Left lung (tissue), 4 donors: ENCODE measurements at regions not wholly inside any gene's neighbourhood (a gene's known extent, or its start where the extent isn't known, plus 50 kb on each side); places are given as distances from the start of the nearest gene placed in this dataset.
A peak's percentile ranks its signal among the peaks of the same experiment; 100 is the strongest.

Experiments
- ATAC-seq: fragments of 200-7000 bp; cut with Tn5 transposase; one replicate; pipeline ENCODE4 v1.9.1; 2020; ENCODE audit warnings: moderate library complexity
- DNase-seq, 4 donors: peaks; one replicate each; pipeline ENCODE4 v3.0.0-alpha.2; 2013 to 2020
- H3K27ac ChIP-seq, 2 donors: fragments of 200-600 bp; sonication (generic) in 1 of 2; one replicate each; pipeline versions ENCODE4 v1.5.0 to v1.8.0; 2020 to 2021
- H3K27me3 ChIP-seq, 2 donors: fragments of 200-600 bp; sonication (generic) in 1 of 2; one replicate each; pipeline versions ENCODE4 v1.5.0 to v1.8.0; 2020 to 2021
- H3K36me3 ChIP-seq, 2 donors: fragments of 200-600 bp; sonication (generic) in 1 of 2; one replicate each; pipeline versions ENCODE4 v1.5.0 to v1.8.0; 2020 to 2021
- H3K4me1 ChIP-seq, 2 donors: fragments of 200-600 bp; one replicate each; pipeline ENCODE4 v1.8.0; 2021
- H3K4me3 ChIP-seq, 2 donors: fragments of 200-600 bp; sonication (generic) in 1 of 2; one replicate each; pipeline versions ENCODE4 v1.5.0 to v1.8.0; 2020 to 2021; ENCODE audit warnings: mild to moderate bottlenecking in 1 of 2
- H3K9me3 ChIP-seq, 2 donors: fragments of 200-600 bp; sonication (generic) in 1 of 2; one replicate each; pipeline versions ENCODE4 v1.5.0 to v1.8.0; 2020 to 2021
- CTCF ChIP-seq, 2 donors: fragments of 200-600 bp; sonication (generic) in 1 of 2; IDR thresholded peaks; one replicate each; pipeline versions ENCODE4 v1.5.0 to v1.8.0; 2021; ENCODE audit warnings: antibody characterized with exemption in 2 of 2
- intact Hi-C, 2 donors: fragments of 100-400 bp; cut with DNase I; formaldehyde crosslinking; loops; one replicate each; pipeline versions ENCODE4 v1.11.2 to v1.14.2; 2022
- donor health status: DM: no; HTN: yes; CAD: no.
- donor health status: DM: no; HTN: no; CAD: no.

- no peak for TF ChIP-seq CTCF (IDR thresholded peaks at IDR 0.05)
- Histone ChIP-seq H3K27me3 (no peaks in the 10 kb centered on the region), H3K9me3 (no peaks in the 10 kb centered on the region), H3K27ac (no peak overlapping the region), H3K36me3 (no peaks in the 10 kb centered on the region), H3K4me3 (no peak overlapping the region), H3K4me1 (peaks cover 0 to 6% of the 10 kb centered on the region in 2 donors)
- ATAC-seq: no peak
- intact Hi-C loops: no loop called here
- DNase-seq: no peak
These were observed 402.3 kb downstream of the NUAK1 start for GRCh38 chr12:105736498-105736897.

GRCh38 chr12:105738051-105738450, 400.7 kb downstream of the NUAK1 start:
- H3K9me3 ChIP-seq: no peaks in the 10 kb centered on the region
- H3K4me1 ChIP-seq: peaks cover 0 to 6% of the 10 kb centered on the region in 2 donors
- intact Hi-C loops: no loop called here
- no peaks in the 10 kb centered on the region for H3K27me3 ChIP-seq
- TF ChIP-seq CTCF (IDR thresholded peaks at IDR 0.05): no peak
- H3K27ac ChIP-seq: peak overlapping the region; percentile 13 to 50
- H3K4me3 ChIP-seq: no peak overlapping the region
- DNase-seq (no peak), ATAC-seq (peak; percentile 34)
- H3K36me3 ChIP-seq: no peaks in the 10 kb centered on the region

DNA sequence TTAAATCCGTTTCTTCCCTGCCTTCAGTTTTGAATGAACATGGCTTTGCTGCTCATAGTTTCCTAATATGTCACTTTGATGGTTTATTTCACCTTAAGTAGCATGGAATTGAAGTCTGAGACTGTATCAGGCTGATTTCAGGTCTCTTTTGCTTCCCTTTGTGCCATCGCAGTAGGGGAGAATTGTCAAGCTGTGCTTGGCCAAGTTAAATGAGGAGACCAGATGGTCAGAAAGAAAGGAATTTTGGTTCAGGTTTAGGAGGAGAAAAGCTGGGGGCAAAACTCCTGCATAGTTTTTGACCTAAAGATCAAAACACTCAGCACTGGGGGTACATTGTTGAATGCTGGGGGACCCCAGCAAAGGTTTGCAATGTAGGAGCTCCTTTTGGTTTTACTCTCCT, 398.4 kb downstream of the NUAK1 start:
- DNase-seq (no peak), ATAC-seq (no peak)
- Histone ChIP-seq H3K4me1 (peaks cover 0 to 6% of the 10 kb centered on the region in 2 donors), H3K36me3 (no peaks in the 10 kb centered on the region), H3K27me3 (no peaks in the 10 kb centered on the region), H3K27ac (no peak overlapping the region), H3K9me3 (no peaks in the 10 kb centered on the region), H3K4me3 (no peak overlapping the region)
- intact Hi-C loops: no loop called here
- no peak for TF ChIP-seq CTCF (IDR thresholded peaks at IDR 0.05)

DNA sequence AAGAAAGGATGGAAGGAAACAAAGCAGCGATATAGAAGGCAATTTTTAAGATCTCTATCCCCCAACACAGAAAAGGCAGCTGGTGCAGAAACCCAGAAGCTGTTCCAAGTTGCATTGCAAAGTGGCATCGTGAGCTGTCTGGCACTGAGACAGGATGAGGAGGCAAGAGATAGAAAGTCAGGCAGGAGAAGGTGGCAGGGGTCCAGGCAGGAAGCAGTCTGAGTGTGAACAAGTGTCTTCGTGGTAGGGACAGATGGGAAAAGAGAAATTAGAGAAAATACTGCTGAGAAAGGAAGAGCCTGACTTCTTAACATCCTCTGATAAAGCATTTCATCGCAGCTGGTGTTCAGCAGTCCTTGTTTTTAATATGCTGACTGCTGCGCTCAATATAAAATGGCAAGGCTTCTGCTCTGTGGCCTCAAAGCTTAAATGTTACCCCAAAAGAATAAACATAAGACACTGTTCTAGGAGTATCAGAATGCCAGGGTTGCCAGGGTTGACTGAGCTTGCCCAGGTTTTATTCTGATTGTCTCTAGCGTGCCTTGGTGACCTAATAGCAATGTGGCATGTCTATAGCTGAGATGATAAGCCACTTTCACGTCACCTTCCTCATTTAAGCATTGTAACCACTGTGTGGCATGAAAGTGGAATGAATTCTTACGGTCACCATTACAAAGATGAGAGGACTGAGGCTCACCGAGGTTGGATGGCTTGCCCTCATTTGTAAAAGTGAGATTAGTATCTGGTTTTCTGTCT, 397.6 kb downstream of the NUAK1 start:
- Histone ChIP-seq H3K4me1 (peaks cover 0 to 6% of the 10 kb centered on the region in 2 donors), H3K9me3 (no peaks in the 10 kb centered on the region), H3K36me3 (no peaks in the 10 kb centered on the region), H3K4me3 (no peak overlapping the region), H3K27ac (peak overlapping the region in 1 of 2 donors; percentile 53), H3K27me3 (no peaks in the 10 kb centered on the region)
- no peak for DNase-seq
- intact Hi-C loops: no loop called here
- TF ChIP-seq CTCF (IDR thresholded peaks at IDR 0.05): no peak
- no peak for ATAC-seq

DNA sequence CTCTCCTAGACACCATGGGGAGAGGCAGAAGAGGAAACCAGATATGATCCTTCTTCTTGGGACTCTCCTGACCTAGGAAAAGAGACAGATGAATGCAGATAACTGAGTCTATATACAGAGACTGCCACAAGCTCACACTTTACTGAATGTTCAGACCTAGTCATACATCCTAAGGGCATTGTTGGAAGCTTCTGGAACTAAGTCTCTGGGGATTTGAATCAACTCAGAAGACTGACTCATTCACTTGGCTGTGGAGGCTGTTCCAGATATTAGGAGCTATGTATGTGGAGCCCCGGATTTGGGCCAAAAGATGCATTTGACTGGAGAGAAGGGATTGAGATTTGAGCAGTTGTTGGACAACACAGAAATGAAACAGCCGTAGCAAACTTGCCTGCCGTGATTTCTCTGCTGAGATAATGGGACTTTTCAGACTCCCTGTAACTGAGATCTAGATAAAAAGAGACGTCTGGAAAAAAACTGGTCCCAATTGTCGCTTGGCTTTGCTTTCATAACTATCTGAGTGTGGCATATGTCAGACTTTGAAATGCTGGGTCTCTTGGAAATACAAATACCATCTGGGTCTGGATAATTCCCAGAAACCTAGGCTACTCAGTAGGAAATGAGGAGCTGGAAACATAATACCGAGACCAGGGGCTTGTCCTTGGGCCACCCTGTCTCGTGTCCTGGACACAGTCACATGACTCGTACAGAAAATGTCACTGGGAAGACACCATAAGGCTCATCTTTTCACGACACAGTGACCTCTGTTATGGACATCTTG, 396.8 kb downstream of the NUAK1 start:
- TF ChIP-seq CTCF (IDR thresholded peaks at IDR 0.05): no peak
- no peaks in the 10 kb centered on the region for H3K9me3 ChIP-seq
- intact Hi-C loops: no loop called here
- peak overlapping the region in 1 of 2 donors; percentile 53 for H3K27ac ChIP-seq
- no peaks in the 10 kb centered on the region for H3K27me3 ChIP-seq
- peaks cover 0 to 6% of the 10 kb centered on the region in 2 donors for H3K4me1 ChIP-seq
- ATAC-seq (peak; percentile 56), DNase-seq (no peak)
- no peak overlapping the region for H3K4me3 ChIP-seq
- H3K36me3 ChIP-seq: no peaks in the 10 kb centered on the region
